ENCODE measurements at regions not wholly inside any gene's neighbourhood (a gene's known extent, or its start where the extent isn't known, plus 50 kb on each side); places are given as distances from the start of the nearest gene placed in this dataset.

- TF ChIP-seq, protein P1, sequence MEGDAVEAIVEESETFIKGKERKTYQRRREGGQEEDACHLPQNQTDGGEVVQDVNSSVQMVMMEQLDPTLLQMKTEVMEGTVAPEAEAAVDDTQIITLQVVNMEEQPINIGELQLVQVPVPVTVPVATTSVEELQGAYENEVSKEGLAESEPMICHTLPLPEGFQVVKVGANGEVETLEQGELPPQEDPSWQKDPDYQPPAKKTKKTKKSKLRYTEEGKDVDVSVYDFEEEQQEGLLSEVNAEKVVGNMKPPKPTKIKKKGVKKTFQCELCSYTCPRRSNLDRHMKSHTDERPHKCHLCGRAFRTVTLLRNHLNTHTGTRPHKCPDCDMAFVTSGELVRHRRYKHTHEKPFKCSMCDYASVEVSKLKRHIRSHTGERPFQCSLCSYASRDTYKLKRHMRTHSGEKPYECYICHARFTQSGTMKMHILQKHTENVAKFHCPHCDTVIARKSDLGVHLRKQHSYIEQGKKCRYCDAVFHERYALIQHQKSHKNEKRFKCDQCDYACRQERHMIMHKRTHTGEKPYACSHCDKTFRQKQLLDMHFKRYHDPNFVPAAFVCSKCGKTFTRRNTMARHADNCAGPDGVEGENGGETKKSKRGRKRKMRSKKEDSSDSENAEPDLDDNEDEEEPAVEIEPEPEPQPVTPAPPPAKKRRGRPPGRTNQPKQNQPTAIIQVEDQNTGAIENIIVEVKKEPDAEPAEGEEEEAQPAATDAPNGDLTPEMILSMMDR (IDR thresholded peaks at IDR 0.05) = no peak
- TF ChIP-seq POLR2A (IDR thresholded peaks at IDR 0.05) = no peak
These were observed 895.7 kb downstream of the TBC1D22A start for GRCh38 chr22:47658182-47658581.

Measured in heart left ventricle (tissue), 13 donors.